H1 (cell line): ENCODE measurements at regions not wholly inside any gene's neighbourhood (a gene's known extent, or its start where the extent isn't known, plus 50 kb on each side); places are given as distances from the start of the nearest gene placed in this dataset.

Source experiments
- CTCF ChIA-PET: fragments of 300-600 bp; sonication (Branson Sonifier 250); formaldehyde crosslinking; loops from one replicate; lab custom pipeline; 2021; ENCODE audit not compliant: partially characterized antibody; lab: Charles Lee
- POLR2A ChIA-PET: fragments of 300-600 bp; sonication (Branson Sonifier 250); formaldehyde crosslinking; loops from one replicate; lab custom pipeline; 2021; ENCODE audit warnings: inconsistent platforms; ENCODE audit not compliant: partially characterized antibody; lab: Charles Lee
- DNase-seq, 2 experiments: peaks; one replicate each; pipeline versions ENCODE4 v3.0.0 to v3.0.0-alpha.2; 2010 to 2022; ENCODE audit warnings: low spot score in 2 of 2, low read depth in 1 of 2, mixed read lengths in 1 of 2
- FAIRE-seq: peaks from 2 replicates; lab custom pipeline; 2011; peaks lifted over from hg19 to GRCh38; lab: Jason Lieb, UNC
- H2AFZ ChIP-seq: 2 replicates; pipeline ENCODE4 v1.8.1; 2012; ENCODE audit warnings: low read length, inconsistent platforms
- H2AK5ac ChIP-seq: 2 replicates; pipeline ENCODE4 v1.6.1; 2013; ENCODE audit warnings: low read depth, low read length
- H2BK120ac ChIP-seq: replicated peaks from 2 replicates; pipeline ENCODE3; 2013; ENCODE audit warnings: low read depth, low read length, inconsistent platforms
- H2BK12ac ChIP-seq: 2 replicates; pipeline ENCODE4 v1.6.1; 2013; ENCODE audit warnings: low read depth, low read length
- H2BK15ac ChIP-seq: 2 replicates; pipeline ENCODE4 v1.6.1; 2013; ENCODE audit warnings: low read length
- H2BK20ac ChIP-seq: 2 replicates; pipeline ENCODE4 v1.6.1; 2013; ENCODE audit warnings: low read length
- H2BK5ac ChIP-seq: 2 replicates; pipeline ENCODE4 v1.6.1; 2013; ENCODE audit warnings: low read depth, low read length
- H3K14ac ChIP-seq: 2 replicates; pipeline ENCODE4 v1.6.1; 2013; ENCODE audit warnings: inconsistent platforms; ENCODE audit not compliant: insufficient read length
- H3K18ac ChIP-seq: 2 replicates; pipeline ENCODE4 v1.6.1; 2013; ENCODE audit warnings: low read length; ENCODE audit errors: extremely low read depth
- H3K23ac ChIP-seq: 2 replicates; pipeline ENCODE4 v1.6.1; 2013; ENCODE audit warnings: inconsistent platforms; ENCODE audit not compliant: insufficient read length
- H3K23me2 ChIP-seq: 2 replicates; pipeline ENCODE4 v1.6.1; 2013; ENCODE audit warnings: low read depth, low read length
- H3K27ac ChIP-seq: 2 replicates; pipeline ENCODE4 v1.6.1; 2011; ENCODE audit warnings: low read depth, low read length, inconsistent platforms
- H3K27me3 ChIP-seq, 4 experiments: replicated peaks in 1 of 4; 1 replicate in 1 of 4; 2 replicates in 3 of 4; pipeline versions ENCODE4 v1.6.1 to v1.8.1; 2011 to 2013; ENCODE audit warnings: low read length in 3 of 4, mild to moderate bottlenecking in 3 of 4, inconsistent platforms in 2 of 4, mixed read lengths in 2 of 4, moderate library complexity in 1 of 4; ENCODE audit not compliant: control insufficient read depth in 3 of 4, insufficient read depth in 3 of 4; ENCODE audit errors: extremely low read depth in 1 of 4
- H3K36me3 ChIP-seq, 4 experiments: 2 replicates each; pipeline versions ENCODE4 v1.6.1 to v1.8.1; 2011 to 2013; ENCODE audit warnings: mild to moderate bottlenecking in 4 of 4, low read length in 3 of 4, moderate library complexity in 2 of 4, control low read depth in 1 of 4, inconsistent platforms in 1 of 4; ENCODE audit not compliant: insufficient read depth in 4 of 4, control insufficient read depth in 2 of 4
- H3K4ac ChIP-seq: replicated peaks from 2 replicates; pipeline ENCODE3; 2013; ENCODE audit warnings: low read length, low read depth, mixed read lengths, inconsistent platforms; ENCODE audit not compliant: insufficient read length
- H3K4me1 ChIP-seq, 4 experiments: replicated peaks in 1 of 4; 1 replicate in 1 of 4; 2 replicates in 3 of 4; pipeline versions ENCODE4 v1.6.1 to v1.8.1; 2011 to 2013; ENCODE audit warnings: low read length in 3 of 4, inconsistent platforms in 2 of 4, mixed read lengths in 1 of 4; ENCODE audit not compliant: insufficient read depth in 4 of 4, control insufficient read depth in 3 of 4
- H3K4me2 ChIP-seq, 2 experiments: 2 replicates each; pipeline versions ENCODE4 v1.6.1 to v1.8.1; 2011 to 2013; ENCODE audit warnings: low read depth in 2 of 2, low read length in 2 of 2, control low read depth in 1 of 2, inconsistent platforms in 1 of 2, mild to moderate bottlenecking in 1 of 2; ENCODE audit not compliant: insufficient read depth in 1 of 2
- H3K4me3 ChIP-seq, 4 experiments: fragments of 200-600, 300-600 bp in 1 of 4; sonication (generic), shearing (Covaris generic), sonication (Bioruptor Twin) in 1 of 4; 2 replicates each; pipeline versions ENCODE4 v1.5.1 to v1.8.1; 2011 to 2016; ENCODE audit warnings: low read length in 4 of 4, low read depth in 3 of 4, control low read depth in 2 of 4, inconsistent platforms in 2 of 4, mild to moderate bottlenecking in 2 of 4, mixed read lengths in 1 of 4, moderate library complexity in 1 of 4; ENCODE audit not compliant: insufficient read depth in 2 of 4; ENCODE audit errors: extremely low read depth in 1 of 4
- H3K56ac ChIP-seq: replicated peaks from 2 replicates; pipeline ENCODE3; 2013; ENCODE audit warnings: low read depth, mild to moderate bottlenecking, mixed read lengths, low read length, inconsistent platforms; ENCODE audit not compliant: insufficient read length
- H3K79me1 ChIP-seq: 2 replicates; pipeline ENCODE4 v1.6.1; 2013; ENCODE audit warnings: low read depth, low read length, control low read depth
- H3K79me2 ChIP-seq, 2 experiments: 2 replicates each; pipeline versions ENCODE4 v1.6.1 to v1.8.1; 2012 to 2013; ENCODE audit warnings: low read length in 2 of 2, mild to moderate bottlenecking in 2 of 2, inconsistent platforms in 1 of 2; ENCODE audit not compliant: insufficient read depth in 2 of 2, control insufficient read depth in 1 of 2
- H3K9ac ChIP-seq, 4 experiments: replicated peaks in 1 of 4; 1 replicate in 1 of 4; 2 replicates in 3 of 4; pipeline versions ENCODE4 v1.6.1 to v1.8.1; 2011 to 2013; ENCODE audit warnings: low read depth in 3 of 4, low read length in 3 of 4, control low read depth in 2 of 4, mild to moderate bottlenecking in 2 of 4, moderate library complexity in 2 of 4, inconsistent platforms in 1 of 4; ENCODE audit errors: extremely low read depth in 1 of 4
- H3K9me3 ChIP-seq, 2 experiments: 2 replicates each; pipeline versions ENCODE4 v1.6.1 to v1.8.1; 2012 to 2013; ENCODE audit warnings: mild to moderate bottlenecking in 2 of 2, moderate library complexity in 2 of 2, control low read depth in 1 of 2, inconsistent platforms in 1 of 2, low read depth in 1 of 2, low read length in 1 of 2, mixed read lengths in 1 of 2; ENCODE audit not compliant: insufficient read depth in 2 of 2
- H4K20me1 ChIP-seq, 2 experiments: replicated peaks in 1 of 2; 2 replicates each; pipeline versions ENCODE3 to v1.8.1; 2011 to 2013; ENCODE audit warnings: inconsistent platforms in 2 of 2, low read length in 2 of 2, mild to moderate bottlenecking in 1 of 2; ENCODE audit not compliant: insufficient read depth in 2 of 2, control insufficient read depth in 1 of 2
- H4K5ac ChIP-seq: 2 replicates; pipeline ENCODE4 v1.6.1; 2013; ENCODE audit warnings: low read length, low read depth, mixed read lengths, inconsistent platforms; ENCODE audit not compliant: insufficient read length
- H4K8ac ChIP-seq: 2 replicates; pipeline ENCODE4 v1.8.0; 2013; ENCODE audit warnings: mild to moderate bottlenecking, moderate library complexity, low read length, inconsistent platforms; ENCODE audit not compliant: insufficient read depth; ENCODE audit errors: extremely low read depth
- H4K91ac ChIP-seq: replicated peaks from 2 replicates; pipeline ENCODE3; 2013; ENCODE audit warnings: low read length, mixed read lengths, inconsistent platforms; ENCODE audit not compliant: insufficient read length
- GTF2F1 ChIP-seq: IDR thresholded peaks from 2 replicates; pipeline ENCODE4 v1.6.1; 2012; ENCODE audit warnings: low read depth, low read length, improper control_type of control experiment, borderline replicate concordance
- SIX5 ChIP-seq: IDR thresholded peaks from 2 replicates; pipeline ENCODE4 v1.6.1; 2011; ENCODE audit warnings: mild to moderate bottlenecking, low read depth, low read length
- WGBS, 2 experiments: shearing (Covaris generic) in 1 of 2; methylation state at CpG; one replicate each; pipeline versions ENCODE4 v1.1.6 to v1.1.7; 2013 to 2015; ENCODE audit warnings: low lambda C conversion rate in 2 of 2, mixed read lengths in 2 of 2, inconsistent platforms in 1 of 2, low coverage in 1 of 2, missing lambda C conversion rate in 1 of 2; ENCODE audit not compliant: insufficient replicate concordance in 2 of 2, insufficient coverage in 1 of 2, insufficient read length in 1 of 2; ENCODE audit errors: extremely low coverage in 1 of 2, missing lambda C conversion rate in 1 of 2; 5-methylcytosine and 5-hydroxymethylcytosine counted together
- TF ChIP-seq, protein P1 (sequence below): IDR thresholded peaks from 2 replicates; pipeline ENCODE4 v1.6.1; 2012; ENCODE audit warnings: inconsistent platforms

DNA sequence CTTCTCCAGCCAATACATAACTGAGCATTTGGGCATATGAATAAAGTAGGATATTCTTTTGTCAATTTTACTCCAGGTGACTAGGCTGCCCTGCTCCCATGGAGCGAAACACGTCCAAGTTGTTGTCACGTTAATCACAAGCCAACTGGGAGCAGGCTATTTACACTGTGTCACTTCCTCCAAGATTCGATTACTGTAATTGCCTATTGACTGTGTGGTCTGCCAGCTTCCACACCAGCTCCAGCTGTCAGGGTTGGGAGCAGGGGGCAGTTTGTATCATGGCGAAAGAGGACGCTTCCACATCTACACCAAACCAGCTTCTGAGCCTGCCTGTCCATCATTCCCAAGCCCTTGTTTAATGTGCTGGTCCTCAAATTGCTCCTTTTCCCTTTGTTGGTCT lies 89.2 kb upstream of the RORA start:
- H2AK5ac ChIP-seq: no peak overlapping the region
- no peak overlapping the region for H2BK12ac ChIP-seq
- H3K9ac ChIP-seq: no peak overlapping the region
- H3K18ac ChIP-seq: no peak overlapping the region
- no peak for DNase-seq
- H3K56ac ChIP-seq: no peak overlapping the region
- no peak overlapping the region for H2AFZ ChIP-seq
- no peak overlapping the region for H3K23ac ChIP-seq
- ChIA-PET CTCF (interaction anchor here (0.9 kb wide), 1 partner anchor 13 kb away, joined by 4 read pairs; no protein-coding TSS in a partner anchor), POLR2A (no interaction called here)
- FAIRE-seq: no peak
- 0 out of 4 replicates have a peak, but pooled peaks cover 0 to 4% of the 10 kb centered on the region in 2 experiments for H3K9me3 ChIP-seq
- H3K79me1 ChIP-seq: no peaks in the 10 kb centered on the region
- 85% methylated on average over 6 of the region's 6 CpGs; no CpG with 5 or more reads in 1 of the 2 experiments for WGBS, 2 experiments
- no peak overlapping the region for H2BK5ac ChIP-seq
- no peak overlapping the region for H3K4ac ChIP-seq
- H3K27me3 ChIP-seq: no peaks in the 10 kb centered on the region
- no peak overlapping the region for H2BK120ac ChIP-seq
- H4K8ac ChIP-seq: no peak overlapping the region
- no peak overlapping the region for H2BK15ac ChIP-seq
- no peak overlapping the region for H4K91ac ChIP-seq
- H3K27ac ChIP-seq: no peak overlapping the region
- H4K5ac ChIP-seq: no peak overlapping the region
- no peaks in the 10 kb centered on the region for H3K4me1 ChIP-seq
- H4K20me1 ChIP-seq: no peaks in the 10 kb centered on the region
- no peak overlapping the region for H2BK20ac ChIP-seq
- H3K23me2 ChIP-seq: no peaks in the 10 kb centered on the region
- H3K4me3 ChIP-seq: no peak overlapping the region
- no peaks in the 10 kb centered on the region for H3K79me2 ChIP-seq
- no peak overlapping the region for H3K14ac ChIP-seq
- H3K4me2 ChIP-seq: no peak overlapping the region
- TF ChIP-seq, protein P1, sequence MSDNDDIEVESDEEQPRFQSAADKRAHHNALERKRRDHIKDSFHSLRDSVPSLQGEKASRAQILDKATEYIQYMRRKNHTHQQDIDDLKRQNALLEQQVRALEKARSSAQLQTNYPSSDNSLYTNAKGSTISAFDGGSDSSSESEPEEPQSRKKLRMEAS: no peak
- TF ChIP-seq SIX5 (no peak), GTF2F1 (no peak)
- TF ChIP-seq, all 59 proteins: peak for 0
- no peaks in the 10 kb centered on the region; a peak in 1 of 8 replicates for H3K36me3 ChIP-seq
